RWPE1 (cell line): ENCODE measurements at regions not wholly inside any gene's neighbourhood (a gene's known extent, or its start where the extent isn't known, plus 50 kb on each side); places are given as distances from the start of the nearest gene placed in this dataset.

Experiments
- CTCF ChIA-PET: fragments of 350-600 bp; sonication (Branson Sonifier 250); formaldehyde crosslinking; extraction: SDS; loops from one replicate; lab custom pipeline; 2021; lab: Yijun Ruan, JAX
- POLR2A ChIA-PET: fragments of 400-600 bp; formaldehyde crosslinking; extraction: SDS; loops from one replicate; lab custom pipeline; 2020; ENCODE audit warnings: antibody characterized with exemption; ENCODE audit not compliant: low non-redundant PET; lab: Yijun Ruan, JAX
- DNase-seq: peaks from one replicate; pipeline ENCODE4 v3.0.0; 2012; ENCODE audit warnings: low spot score
- H3K27ac ChIP-seq: fragments of 450-650 bp; 2 replicates; pipeline ENCODE4 v1.5.1; 2017
- TF ChIP-seq, protein P1 (sequence below): fragments of 450-650 bp; conservative IDR thresholded peaks from 2 replicates; pipeline ENCODE4 v1.5.1; 2017; ENCODE audit warnings: low read depth, mild to moderate bottlenecking

DNA sequence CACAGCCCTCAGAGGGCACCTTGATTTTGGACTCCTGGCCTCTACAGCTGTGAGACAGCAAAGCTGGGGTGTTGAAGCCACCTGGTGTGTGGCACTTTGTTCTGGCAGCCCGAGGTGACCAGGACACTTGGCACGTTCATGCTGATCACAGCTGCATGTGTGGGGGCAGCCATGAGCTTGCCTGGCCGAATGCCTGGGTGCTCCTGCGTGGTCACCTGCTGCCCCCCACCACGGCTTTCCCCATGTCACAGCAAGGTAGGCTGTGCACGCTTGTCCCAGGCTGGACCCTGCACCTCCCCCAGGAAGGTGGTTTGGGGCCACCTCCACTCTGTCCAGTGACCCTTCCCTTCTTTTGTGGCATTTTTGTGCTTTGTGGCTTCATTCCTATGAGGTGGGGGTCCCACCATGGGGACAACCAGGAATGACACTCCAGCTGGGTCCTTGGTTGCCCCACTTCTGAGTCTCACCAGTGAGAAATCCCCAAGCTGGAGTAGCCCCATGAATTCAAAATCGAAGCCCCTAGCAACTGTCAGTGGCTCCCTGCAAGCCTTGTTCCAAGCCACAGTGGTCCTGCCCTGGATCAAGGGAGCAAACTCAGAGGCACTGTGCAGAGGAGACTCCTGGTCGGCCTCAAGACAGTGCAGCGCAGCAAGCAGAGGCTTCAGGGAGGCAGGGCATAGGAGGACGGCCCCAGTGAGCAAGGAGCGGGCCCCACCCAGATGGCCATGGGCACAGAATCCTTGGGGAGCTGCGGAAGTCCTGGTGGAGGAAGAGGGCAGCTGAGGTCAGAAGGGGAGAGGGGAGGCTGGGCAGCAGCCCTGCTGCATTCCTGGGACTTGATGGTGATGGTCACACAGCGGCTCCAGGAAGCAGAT lies 121.4 kb upstream of the HS6ST1 start:
- H3K27ac ChIP-seq: no peak overlapping the region
- ChIA-PET CTCF (no interaction called here), POLR2A (no interaction called here)
- DNase-seq: no peak
- TF ChIP-seq, protein P1, sequence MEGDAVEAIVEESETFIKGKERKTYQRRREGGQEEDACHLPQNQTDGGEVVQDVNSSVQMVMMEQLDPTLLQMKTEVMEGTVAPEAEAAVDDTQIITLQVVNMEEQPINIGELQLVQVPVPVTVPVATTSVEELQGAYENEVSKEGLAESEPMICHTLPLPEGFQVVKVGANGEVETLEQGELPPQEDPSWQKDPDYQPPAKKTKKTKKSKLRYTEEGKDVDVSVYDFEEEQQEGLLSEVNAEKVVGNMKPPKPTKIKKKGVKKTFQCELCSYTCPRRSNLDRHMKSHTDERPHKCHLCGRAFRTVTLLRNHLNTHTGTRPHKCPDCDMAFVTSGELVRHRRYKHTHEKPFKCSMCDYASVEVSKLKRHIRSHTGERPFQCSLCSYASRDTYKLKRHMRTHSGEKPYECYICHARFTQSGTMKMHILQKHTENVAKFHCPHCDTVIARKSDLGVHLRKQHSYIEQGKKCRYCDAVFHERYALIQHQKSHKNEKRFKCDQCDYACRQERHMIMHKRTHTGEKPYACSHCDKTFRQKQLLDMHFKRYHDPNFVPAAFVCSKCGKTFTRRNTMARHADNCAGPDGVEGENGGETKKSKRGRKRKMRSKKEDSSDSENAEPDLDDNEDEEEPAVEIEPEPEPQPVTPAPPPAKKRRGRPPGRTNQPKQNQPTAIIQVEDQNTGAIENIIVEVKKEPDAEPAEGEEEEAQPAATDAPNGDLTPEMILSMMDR: no peak

DNA sequence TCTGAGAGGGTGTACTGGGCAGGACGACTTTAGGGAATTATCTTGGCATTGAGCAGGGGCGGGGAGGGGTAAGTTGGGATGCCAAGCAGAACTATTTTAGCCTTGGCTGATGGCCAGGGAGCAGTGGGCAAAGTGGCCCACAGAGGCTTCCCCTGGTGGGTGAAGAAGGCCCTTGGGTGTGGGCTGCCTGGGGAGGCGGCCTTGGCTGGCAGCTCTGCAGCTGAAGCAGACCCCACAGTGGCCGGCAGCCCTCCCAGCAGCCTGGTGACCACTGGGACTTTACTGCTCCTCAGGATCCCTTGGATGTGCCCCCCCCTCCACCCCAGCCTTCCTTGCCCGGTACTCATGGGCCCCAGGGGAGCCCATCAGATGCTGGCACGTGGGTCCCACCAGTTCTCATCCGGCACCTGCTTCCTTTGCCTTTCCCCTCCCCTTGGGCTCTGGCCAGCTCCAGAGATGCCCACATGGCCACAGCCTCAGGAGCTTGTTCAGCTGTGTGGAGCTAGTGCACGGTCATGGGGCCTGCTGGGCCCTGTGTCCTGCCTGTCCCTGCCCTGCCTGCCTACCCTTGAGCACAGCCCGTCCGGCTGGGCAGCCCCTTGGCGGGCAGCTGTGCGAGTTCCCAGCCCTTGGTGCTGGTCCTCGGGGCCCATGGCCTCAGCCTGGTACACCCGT lies 122.1 kb upstream of the HS6ST1 start:
- no peak for DNase-seq
- CTCF ChIA-PET: no interaction called here
- no peak overlapping the region for H3K27ac ChIP-seq
- TF ChIP-seq, protein P1: no peak
- POLR2A ChIA-PET: no interaction called here

DNA sequence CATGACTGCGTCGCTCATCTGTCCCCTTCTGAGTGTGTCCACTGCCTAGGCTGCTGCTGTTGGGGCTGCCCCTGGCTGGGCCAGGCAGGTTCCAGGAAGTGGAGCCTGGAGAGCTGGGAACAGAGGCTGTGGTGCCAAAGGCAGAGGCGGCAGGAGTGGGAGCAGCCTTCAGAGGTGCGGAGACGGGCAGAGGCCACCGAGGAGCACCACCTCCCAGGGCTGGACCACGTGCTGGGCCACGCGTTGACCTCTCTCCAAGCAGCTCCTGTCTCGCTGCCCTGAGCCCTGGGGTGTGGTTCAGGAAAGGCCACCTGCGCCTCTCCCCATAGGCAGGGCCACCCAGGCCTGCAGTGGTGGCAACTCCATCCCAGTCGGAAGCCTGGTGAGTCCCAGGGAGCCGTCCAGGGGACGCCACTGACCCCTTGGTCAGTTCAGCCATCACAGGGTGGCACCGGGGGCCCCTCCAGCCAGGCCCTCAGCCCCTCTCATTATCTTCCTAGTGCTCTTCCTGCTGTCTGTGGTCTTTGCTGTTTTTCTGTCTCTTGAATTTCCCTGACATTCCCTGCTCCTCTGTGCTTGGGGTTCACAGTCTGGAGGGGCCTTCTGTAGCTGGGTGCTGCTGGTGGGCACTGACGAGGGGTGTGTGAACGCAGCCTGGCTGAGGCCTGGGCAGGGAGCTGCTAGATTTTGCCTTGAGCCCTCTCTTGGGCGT lies 122.8 kb upstream of the HS6ST1 start:
- ChIA-PET POLR2A (no interaction called here), CTCF (no interaction called here)
- H3K27ac ChIP-seq: no peak overlapping the region
- DNase-seq: no peak
- TF ChIP-seq, protein P1: no peak

DNA sequence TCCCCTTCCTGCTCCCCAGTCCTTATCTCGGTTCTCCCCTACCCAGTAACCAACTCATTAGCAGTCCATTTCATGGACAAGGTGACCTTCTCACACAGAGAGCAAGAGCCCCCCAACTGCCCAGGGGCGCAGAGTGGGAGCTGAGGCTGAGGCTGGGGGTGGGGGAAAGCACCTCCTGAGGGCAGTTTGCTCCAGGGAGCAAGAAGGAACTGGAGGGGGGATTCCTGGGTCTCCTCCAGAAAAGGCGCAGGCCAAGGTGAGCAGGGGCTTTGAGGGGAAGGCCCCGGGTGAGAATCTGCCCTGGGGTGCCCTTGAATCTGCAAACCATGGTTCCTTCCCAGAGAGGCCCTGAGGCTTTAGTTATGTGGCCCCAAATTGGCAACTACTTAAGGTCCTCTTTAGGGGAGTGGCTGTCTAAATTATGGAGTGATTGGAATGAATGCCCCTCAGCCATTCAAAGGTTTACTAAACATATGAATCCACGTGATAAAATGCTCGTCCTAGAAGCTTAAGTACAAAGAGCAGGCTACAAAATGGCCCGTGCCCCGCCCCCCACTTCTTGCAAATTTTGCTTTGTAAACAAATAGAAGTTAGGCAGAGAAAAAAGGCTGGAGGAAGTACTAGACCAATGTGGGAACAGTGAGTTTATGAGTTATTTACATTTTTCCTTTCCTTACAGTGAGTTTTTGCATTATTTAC lies 123.5 kb upstream of the HS6ST1 start:
- DNase-seq: no peak
- H3K27ac ChIP-seq: no peak overlapping the region
- POLR2A ChIA-PET: no interaction called here
- CTCF ChIA-PET: no interaction called here
- TF ChIP-seq, protein P1: no peak

DNA sequence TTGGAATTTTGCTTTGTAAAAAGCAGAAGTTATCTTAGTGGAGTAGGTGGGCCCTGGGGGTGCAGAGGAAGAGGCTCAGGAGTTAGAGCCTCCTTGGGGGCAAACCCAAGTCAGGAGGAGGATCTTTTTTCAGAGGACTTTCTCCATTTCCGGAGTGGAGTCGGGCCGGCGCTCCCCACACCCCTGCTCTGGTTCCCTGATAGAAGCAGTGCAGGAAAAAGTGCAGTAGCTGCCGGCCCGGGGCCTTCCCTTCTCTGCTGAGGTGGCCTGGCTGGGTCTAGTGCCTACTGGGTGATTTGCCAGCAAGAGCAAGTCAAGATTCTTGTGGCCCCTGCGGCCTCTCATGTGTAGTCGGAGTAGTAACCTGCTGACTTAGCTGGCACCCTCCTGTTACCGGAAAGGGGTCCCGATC lies 124.2 kb upstream of the HS6ST1 start:
- CTCF ChIA-PET: no interaction called here
- TF ChIP-seq, protein P1: no peak
- H3K27ac ChIP-seq: no peak overlapping the region
- POLR2A ChIA-PET: no interaction called here
- DNase-seq: no peak
